ENCODE measurements at regions not wholly inside any gene's neighbourhood (a gene's known extent, or its start where the extent isn't known, plus 50 kb on each side); places are given as distances from the start of the nearest gene placed in this dataset.

DNA sequence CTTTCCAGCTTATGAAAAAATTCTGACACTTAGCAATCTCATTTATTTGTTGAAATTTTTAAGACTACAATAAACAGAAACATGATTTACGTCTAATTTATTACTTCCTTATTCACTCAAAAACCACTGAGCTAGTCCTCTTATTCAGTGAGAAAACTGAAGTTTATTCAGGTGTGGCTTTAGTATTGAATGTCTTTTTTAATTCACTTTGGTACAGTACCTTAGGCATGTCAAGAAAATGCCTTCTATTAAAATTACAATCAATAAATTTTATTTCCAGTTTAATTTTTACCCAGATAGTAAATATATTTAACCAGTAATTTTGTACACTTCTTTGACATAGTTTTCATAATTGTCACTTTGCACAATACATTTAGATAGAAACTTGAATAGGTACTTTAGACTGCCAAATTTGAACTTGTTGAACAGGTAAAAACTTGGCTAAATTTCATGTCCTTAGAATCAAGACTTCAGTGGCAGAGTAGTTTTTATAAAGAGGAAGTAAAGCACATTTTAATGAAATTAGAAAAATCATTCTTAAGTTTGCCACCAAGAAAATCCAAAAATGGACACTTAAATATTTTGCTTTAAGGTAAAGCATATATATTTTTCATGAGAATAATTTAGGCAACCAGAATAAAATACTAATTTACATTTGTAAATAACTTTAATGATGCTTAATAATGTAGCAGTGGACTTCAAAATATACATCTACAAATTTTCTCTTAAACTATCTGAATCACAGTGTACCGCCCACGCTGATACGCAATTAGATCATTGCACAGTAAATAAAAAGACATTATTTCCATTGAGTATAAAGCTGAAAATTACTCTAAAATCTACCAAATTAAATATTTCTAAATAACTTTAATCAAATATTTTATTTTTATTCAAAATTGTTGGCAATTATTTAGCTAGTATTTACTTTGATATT is 159.1 kb downstream of the RASSF9 start:
- H3K27ac ChIP-seq (ENCODE audit: low read depth, low read length) = no peak overlapping the region
- H3K79me2 ChIP-seq (ENCODE audit: control insufficient read depth in 1 of 2, insufficient read depth in 2 of 2, low read length in 2 of 2) = no peaks in the 10 kb centered on the region
- H3K14ac ChIP-seq (ENCODE audit: insufficient read length) = no peak overlapping the region
- CTCF ChIA-PET (ENCODE audit: partially characterized antibody) = interaction anchor here (1.7 kb wide), 1 partner anchor 189 kb away, joined by 3 read pairs; no protein-coding TSS in a partner anchor
- no peak overlapping the region for H3K9ac ChIP-seq (replicated peaks in 1 of 4; ENCODE audit: extremely low read depth in 1 of 4, low read depth in 3 of 4, low read length in 3 of 4)
- no peak overlapping the region for H3K4ac ChIP-seq (replicated peaks; ENCODE audit: insufficient read length, low read depth, low read length)
- H4K91ac ChIP-seq (replicated peaks; ENCODE audit: insufficient read length, low read length) = no peak overlapping the region
- H2AFZ ChIP-seq (ENCODE audit: low read length) = no peak overlapping the region
- H2BK20ac ChIP-seq (ENCODE audit: low read length) = no peak overlapping the region
- no peak overlapping the region for H3K4me2 ChIP-seq (ENCODE audit: insufficient read depth in 1 of 2, low read depth in 2 of 2, low read length in 2 of 2)
- FAIRE-seq (no peak), DNase-seq (ENCODE audit: low read depth in 1 of 2, low spot score in 2 of 2) (no peak)
- H3K27me3 ChIP-seq (replicated peaks in 1 of 4; ENCODE audit: control insufficient read depth in 3 of 4, extremely low read depth in 1 of 4, insufficient read depth in 3 of 4, low read length in 3 of 4) = no peaks in the 10 kb centered on the region
- WGBS, 2 experiments (ENCODE audit: extremely low coverage in 1 of 2, insufficient coverage in 1 of 2, insufficient read length in 1 of 2, insufficient replicate concordance in 2 of 2, low coverage in 1 of 2, low lambda C conversion rate in 2 of 2, missing lambda C conversion rate in 1 of 2) = 92% methylated on average over 4 of the region's 4 CpGs; no CpG with 5 or more reads in 1 of the 2 experiments
- no peaks in the 10 kb centered on the region for H3K79me1 ChIP-seq (ENCODE audit: low read depth, low read length)
- POLR2A ChIA-PET (ENCODE audit: partially characterized antibody) = no interaction called here
- no peak overlapping the region for H3K18ac ChIP-seq (ENCODE audit: extremely low read depth, low read length)
- no peak overlapping the region for H2BK120ac ChIP-seq (replicated peaks; ENCODE audit: low read depth, low read length)
- TF ChIP-seq GABPA (IDR thresholded peaks at IDR 0.05; ENCODE audit: borderline replicate concordance, insufficient read depth, low read length) (no peak), JUND (IDR thresholded peaks at IDR 0.05; ENCODE audit: low read length) (no peak), KDM4A (IDR thresholded peaks at IDR 0.05; ENCODE audit: low read depth, low read length, severe bottlenecking) (no peak), HDAC2 (IDR thresholded peaks at IDR 0.05; ENCODE audit: borderline replicate concordance in 1 of 2, low read depth in 2 of 2, low read length in 2 of 2) (no peak)
- TF ChIP-seq, protein P1, sequence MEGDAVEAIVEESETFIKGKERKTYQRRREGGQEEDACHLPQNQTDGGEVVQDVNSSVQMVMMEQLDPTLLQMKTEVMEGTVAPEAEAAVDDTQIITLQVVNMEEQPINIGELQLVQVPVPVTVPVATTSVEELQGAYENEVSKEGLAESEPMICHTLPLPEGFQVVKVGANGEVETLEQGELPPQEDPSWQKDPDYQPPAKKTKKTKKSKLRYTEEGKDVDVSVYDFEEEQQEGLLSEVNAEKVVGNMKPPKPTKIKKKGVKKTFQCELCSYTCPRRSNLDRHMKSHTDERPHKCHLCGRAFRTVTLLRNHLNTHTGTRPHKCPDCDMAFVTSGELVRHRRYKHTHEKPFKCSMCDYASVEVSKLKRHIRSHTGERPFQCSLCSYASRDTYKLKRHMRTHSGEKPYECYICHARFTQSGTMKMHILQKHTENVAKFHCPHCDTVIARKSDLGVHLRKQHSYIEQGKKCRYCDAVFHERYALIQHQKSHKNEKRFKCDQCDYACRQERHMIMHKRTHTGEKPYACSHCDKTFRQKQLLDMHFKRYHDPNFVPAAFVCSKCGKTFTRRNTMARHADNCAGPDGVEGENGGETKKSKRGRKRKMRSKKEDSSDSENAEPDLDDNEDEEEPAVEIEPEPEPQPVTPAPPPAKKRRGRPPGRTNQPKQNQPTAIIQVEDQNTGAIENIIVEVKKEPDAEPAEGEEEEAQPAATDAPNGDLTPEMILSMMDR (IDR thresholded peaks at IDR 0.05; ENCODE audit: control extremely low read depth in 1 of 3, insufficient read depth in 1 of 3, low read depth in 1 of 3, low read length in 3 of 3) = no peak
- TF ChIP-seq, protein P2, sequence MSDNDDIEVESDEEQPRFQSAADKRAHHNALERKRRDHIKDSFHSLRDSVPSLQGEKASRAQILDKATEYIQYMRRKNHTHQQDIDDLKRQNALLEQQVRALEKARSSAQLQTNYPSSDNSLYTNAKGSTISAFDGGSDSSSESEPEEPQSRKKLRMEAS (IDR thresholded peaks at IDR 0.05) = no peak
- no peaks in the 10 kb centered on the region for H3K4me1 ChIP-seq (replicated peaks in 1 of 4; ENCODE audit: control insufficient read depth in 3 of 4, insufficient read depth in 4 of 4, low read length in 3 of 4)
- H4K20me1 ChIP-seq (replicated peaks in 1 of 2; ENCODE audit: control insufficient read depth in 1 of 2, insufficient read depth in 2 of 2, low read length in 2 of 2) = no peaks in the 10 kb centered on the region
- H3K9me3 ChIP-seq (ENCODE audit: insufficient read depth in 2 of 2, low read depth in 1 of 2, low read length in 1 of 2) = no peaks in the 10 kb centered on the region
- no peaks in the 10 kb centered on the region for H3K23me2 ChIP-seq (ENCODE audit: low read depth, low read length)
- no peak overlapping the region for H2AK5ac ChIP-seq (ENCODE audit: low read depth, low read length)
- H4K8ac ChIP-seq (ENCODE audit: extremely low read depth, insufficient read depth, low read length) = no peak overlapping the region
- no peak overlapping the region for H4K5ac ChIP-seq (ENCODE audit: insufficient read length, low read depth, low read length)
- H2BK5ac ChIP-seq (ENCODE audit: low read depth, low read length) = no peak overlapping the region
- H3K23ac ChIP-seq (ENCODE audit: insufficient read length) = no peak overlapping the region
- no peak overlapping the region for H3K4me3 ChIP-seq (ENCODE audit: extremely low read depth in 1 of 4, insufficient read depth in 2 of 4, low read depth in 3 of 4, low read length in 4 of 4)
- H2BK12ac ChIP-seq (ENCODE audit: low read depth, low read length) = no peak overlapping the region
- H3K36me3 ChIP-seq (ENCODE audit: control insufficient read depth in 2 of 4, insufficient read depth in 4 of 4, low read length in 3 of 4) = no peaks in the 10 kb centered on the region
- no peak overlapping the region for H3K56ac ChIP-seq (replicated peaks; ENCODE audit: insufficient read length, low read depth, low read length)
- no peak overlapping the region for H2BK15ac ChIP-seq (ENCODE audit: low read length)
